ENCODE measurements at regions not wholly inside any gene's neighbourhood (a gene's known extent, or its start where the extent isn't known, plus 50 kb on each side); places are given as distances from the start of the nearest gene placed in this dataset.

DNA sequence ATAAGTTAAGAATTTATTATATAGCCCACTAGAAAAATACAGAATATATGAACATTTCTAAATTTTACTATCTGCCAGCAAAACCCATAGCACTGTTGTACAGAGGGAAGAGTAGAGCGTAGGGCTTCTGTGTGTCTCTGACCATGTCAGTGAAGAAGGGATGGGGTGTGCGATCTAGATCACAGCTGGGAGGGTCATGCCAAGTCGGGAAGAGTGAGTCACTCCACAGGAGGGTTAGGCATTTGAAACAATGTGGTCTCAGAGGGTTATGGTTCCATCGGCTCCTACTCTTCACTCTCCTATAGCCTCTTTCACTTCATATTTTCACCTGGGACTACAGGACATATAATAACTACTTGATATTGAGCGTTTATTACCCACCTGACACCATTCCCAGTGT is 185.1 kb upstream of the DDHD1 start:
- no peak for DNase-seq

DNA sequence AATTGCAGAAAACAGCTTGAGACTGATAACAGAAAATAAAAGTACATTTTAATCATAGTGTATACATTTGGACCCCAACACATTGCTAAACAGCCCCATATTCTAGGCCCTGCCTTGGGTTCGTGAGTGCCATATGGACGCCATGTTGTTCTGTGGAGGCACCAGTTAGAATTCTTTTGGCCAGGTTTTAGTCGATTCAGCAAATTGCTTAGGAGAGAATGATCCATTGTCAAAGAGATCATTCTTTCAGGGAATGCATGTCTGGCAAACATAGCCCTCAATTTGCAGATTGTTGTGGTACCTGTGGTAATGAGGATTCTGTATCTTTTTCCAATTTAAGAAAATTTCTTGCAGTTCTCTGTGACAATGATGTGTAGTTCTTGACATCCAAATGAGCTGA is 183.6 kb upstream of the DDHD1 start:
- no peak for DNase-seq

DNA sequence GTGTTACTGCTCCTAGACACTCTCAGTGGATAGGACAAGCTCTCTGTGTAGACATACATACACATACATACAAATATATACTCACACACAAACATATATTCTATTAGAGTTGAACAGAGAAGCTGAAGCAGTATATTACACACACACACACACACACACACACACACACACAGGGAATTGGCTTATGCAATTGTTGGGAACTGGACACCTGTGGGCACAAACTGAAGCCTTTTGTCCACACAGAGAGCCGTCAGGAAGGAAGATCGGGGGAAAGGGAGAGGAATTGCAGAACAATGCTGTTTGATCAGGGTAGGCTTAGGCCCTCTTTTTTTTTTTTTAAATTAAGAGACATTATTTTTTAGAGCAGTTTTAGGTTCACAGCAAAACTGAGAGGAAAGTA is 180.7 kb upstream of the DDHD1 start:
- DNase-seq, result no peak

DNA sequence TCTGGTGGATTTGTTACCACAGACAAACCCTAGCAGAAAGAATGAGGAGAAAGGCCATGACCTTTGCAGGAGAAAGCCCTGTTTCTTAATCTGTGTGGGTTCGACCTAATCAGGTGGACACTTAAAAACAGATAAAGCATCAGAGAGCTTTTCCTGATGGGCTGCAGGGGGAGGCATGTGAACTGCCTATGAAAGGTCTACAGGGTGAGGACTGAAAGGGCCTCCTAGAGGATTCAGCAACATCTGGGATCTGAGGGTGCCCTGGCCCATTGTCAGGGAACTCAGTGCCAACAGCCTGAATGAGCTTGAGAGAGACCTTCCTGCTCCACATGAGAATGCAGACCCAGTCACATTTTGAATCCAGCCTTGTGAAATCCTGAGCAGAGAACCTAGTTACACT is 178.8 kb upstream of the DDHD1 start:
- no peak for DNase-seq

DNA sequence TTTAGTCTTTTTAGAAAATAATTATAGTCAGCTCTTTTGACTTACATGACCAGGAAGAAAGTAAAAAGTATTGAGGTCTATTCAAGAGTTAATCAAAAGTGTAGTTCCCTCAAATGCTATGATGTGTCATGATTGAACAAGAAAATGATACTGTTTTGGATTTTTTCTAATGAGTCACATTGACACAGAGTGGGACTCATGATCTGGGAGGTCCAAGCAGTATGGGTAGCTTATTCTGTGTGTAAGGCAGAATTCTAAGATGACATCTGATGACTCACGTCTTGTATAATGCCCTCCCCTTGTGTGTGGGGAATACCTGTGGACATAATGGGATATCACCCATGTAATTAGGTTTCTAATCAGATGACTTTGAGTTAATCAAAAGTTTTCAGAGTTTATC is 178.1 kb upstream of the DDHD1 start:
- DNase-seq, result no peak

DNA sequence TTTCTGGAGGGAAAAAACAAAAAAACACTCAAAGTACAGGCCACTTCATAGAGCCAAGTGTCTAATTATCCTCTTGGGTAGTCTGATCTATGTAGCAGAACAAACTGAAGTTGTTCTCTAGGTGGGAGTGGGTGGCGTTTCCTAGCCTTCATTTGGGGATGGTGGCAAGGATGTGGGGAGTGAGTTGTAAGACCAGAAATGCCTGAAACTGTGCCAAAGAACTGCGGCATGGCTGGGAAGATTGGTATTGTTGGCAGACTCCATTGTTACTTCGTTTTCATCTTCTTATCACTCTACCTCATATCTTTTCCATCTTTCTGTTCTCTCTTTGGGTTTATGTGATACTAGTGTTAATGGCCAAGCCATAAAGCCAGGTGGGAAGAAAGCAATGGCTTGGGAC is 177.3 kb upstream of the DDHD1 start:
- DNase-seq, result no peak

DNA sequence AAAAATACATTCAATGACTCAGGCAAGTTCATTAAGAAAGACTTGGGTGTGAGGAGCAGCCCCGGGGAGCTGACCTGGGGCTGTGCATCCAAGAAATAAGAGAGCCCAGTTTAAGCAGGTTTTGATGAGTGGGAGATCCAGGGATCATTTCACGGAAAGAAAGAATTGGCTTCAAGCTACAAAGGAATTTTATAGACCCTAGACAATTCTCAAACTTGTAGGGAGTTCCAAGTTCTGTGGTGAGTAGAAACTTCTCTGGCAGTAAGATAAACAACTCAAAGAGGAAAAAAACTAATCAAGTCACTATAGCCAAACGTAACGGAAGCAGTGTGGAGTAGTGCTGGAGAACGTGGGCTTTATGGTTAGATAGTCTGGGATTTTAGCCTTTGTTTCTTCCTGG is 175.7 kb upstream of the DDHD1 start:
- DNase-seq, result no peak

DNA sequence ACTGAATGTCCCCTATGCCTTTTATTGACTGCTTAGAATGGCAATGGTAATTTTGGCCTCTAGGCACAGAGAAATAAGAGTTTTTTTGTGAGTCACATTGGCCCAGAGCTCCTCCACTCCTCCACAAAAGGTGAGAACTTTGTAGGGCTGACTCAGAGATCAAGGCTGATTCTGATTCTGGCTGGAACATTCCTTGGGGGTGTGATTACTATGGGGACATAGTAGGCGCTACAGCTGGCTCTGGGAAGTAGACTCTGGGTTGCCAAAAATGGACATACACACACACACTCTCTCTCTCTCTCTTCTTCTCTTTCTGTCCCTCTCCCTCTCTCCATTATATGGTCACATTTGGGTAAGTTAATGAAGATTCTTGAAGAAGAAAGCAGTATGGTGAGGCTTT is 174.6 kb upstream of the DDHD1 start:
- no peak for DNase-seq

DNA sequence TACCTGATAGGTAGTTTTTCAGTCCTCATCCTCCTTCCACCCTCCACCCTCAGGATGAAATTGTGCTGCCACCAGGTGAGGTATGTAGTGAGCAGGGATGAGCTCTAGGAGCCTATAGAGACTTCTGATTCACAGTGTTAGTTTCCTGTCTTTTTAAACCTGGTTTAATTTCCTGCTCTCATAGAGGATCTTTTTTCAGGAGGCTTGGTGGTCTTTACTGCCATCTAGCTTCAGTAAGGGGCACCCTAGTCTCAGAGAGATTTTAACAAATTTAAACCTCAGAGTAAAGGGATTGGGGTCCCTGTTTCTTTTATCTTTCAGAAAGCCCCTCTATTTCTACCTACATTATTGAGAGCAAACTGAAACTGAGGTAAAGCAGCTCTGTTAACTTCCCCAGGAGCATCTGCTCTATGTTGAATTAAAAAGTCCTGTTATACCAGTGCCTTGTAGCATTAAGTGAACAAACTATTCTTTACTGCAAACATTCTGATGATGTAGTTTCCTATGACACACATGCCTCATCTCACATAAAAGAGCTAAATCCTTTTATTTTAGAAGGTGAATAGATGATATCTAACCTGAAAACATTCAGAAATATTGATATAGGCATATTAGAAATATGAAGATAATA is 172.2 kb upstream of the DDHD1 start:
- no peak for DNase-seq

DNA sequence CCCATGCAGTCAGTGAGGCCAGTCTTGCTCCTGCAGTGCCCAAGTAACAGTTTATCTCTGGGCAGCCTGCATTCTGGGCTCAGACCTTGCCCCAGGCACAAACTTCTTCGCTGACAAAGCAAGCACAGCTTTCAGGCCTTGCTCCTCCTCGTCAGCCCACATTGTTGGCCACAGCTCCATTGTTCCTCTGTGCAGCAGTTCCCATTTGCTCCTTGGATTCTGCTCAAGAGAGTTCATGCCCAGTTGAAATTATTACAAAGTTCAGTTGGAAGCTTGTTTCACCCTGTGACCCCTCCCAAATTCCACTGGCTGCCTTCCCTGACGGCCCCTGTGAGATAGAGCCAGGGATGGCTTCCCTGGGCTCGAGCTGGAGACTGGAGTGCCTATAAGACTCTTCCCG is 163.4 kb upstream of the DDHD1 start:
- no peak for DNase-seq

DNA sequence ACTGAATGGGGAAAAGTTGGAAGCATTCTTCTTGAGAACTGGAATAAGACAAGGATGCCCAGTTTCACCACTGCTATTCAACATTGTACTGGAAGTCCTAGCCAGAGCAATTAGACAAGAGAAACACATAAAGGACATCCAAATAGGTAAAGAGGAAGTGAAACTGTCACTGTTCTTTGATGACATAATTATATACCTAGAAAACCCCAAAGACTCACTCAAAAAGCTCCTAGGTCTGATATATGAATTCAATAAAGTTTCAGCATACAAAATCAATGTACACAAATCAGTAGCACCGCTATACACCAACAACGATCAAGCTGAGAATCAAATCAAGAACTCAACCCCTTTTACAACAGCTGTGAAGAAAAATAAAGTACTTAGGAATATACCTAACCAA is 157.3 kb upstream of the DDHD1 start:
- DNase-seq, result no peak

DNA sequence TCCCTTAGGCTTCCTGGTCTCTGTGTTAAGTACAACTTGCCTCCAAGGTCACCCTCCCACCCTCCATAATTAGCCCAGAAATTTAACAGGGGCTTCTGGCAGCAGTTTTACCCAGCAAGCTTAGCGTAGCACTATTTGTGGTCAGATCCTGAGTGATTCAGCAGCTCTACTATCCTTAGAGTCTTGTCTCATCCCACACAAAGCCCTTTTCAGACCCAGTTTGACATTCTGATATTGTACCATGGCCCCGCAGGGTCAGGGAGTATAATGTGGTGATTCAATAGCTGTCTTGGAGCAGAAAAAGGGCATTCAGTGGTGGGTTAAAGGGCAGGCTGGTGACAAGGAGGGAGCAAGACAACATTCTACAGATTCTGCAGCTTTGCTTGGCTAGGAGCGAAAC is 153.8 kb upstream of the DDHD1 start:
- no peak for DNase-seq

DNA sequence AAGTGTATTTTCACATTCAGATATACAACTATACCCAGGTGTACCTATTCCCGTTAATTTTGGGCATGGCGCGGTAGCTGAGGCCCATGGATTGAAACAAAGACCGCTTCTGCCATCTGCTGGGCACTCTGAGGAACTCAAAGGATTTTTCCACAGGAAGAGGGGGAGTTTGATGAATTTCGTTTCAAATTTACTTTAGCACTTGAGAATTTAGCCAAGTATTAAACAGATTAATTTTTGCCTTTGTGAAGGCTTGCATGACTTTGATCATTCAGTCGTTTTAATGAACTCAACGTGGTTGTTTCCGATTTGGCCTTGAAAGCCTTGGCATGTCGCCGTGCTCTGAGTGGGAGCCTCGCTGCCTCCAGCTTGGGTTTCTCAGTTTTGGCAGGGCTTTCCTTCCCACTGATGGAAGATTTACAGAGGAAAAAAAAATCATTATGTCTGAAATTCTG is 153.2 kb upstream of the DDHD1 start:
- DNase-seq, result no peak

DNA sequence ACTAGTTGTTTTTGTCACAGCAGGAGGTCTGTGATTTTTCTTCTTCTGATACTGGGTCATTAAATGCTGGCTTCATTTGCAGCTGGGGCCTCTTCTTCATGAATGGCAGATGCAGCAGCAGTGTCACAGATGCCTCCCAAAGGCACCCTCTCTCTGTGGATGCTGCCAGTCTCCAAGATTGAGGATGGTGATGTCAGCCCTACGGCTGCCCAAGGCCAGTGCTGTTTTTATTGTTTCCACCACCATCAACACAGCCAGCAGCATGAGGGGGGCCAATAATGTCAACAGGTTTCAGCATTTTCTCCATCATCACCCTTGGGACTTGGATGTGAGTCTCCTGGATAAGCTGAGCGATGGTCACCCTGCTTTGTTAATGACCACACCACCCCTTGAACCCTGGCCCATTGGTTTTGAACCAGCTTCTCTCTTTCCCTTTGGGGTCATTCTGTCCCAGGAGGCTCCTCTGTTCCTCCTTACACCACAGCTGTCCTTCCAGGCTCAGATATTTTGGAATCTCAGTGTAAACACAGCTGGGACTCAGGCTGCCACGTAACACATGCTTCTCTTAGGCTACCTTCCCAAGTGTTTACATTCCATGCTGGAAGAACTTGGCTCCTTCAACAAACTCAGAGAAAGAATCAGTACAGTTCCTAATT is 151.7 kb upstream of the DDHD1 start:
- DNase-seq, result no peak

DNA sequence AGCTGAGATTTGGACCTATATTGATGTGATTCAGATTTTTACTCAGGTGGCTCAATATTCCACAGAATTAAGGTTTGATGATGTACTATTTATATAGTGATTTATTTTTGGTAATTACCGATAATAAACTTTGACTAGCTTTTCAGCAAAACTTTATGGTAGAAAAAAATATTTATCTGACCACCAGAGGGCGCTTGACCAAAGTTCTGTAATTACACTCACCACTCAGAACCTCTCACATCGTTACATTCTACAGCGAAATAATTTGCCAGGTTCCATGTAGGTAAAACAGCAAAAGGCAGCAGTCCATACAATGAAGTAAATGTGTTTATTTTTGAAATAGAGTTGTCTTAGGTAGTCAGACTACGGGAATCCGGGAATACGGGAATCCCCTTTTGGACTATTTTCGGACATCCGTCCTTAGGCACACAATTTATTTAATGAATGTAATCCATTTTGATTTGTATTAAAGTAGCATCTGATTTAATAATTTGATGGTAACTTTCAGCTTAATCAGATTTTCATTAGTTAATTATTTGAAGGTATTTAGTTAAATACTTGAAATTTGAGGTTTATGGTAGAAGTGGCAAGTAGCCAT is 143.0 kb upstream of the DDHD1 start:
- no peak for DNase-seq

DNA sequence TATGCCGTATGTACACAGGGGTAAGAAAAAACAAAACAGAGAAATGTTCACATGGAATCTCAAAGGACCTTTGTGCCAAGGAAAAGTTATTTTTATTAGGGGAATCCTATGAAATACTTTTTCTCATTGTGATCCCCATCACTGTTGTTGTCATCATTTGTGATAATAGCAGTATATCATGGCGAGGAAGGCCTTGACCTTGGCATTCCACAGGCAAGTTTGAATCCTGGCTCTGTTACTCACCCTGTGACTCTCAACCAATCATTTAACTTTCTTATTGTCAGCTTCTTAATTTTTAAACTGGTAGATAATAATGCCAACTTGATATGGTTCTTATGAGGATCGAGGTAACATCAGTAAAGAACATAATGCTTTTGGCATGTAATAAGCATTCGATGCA is 142.2 kb upstream of the DDHD1 start:
- no peak for DNase-seq

DNA sequence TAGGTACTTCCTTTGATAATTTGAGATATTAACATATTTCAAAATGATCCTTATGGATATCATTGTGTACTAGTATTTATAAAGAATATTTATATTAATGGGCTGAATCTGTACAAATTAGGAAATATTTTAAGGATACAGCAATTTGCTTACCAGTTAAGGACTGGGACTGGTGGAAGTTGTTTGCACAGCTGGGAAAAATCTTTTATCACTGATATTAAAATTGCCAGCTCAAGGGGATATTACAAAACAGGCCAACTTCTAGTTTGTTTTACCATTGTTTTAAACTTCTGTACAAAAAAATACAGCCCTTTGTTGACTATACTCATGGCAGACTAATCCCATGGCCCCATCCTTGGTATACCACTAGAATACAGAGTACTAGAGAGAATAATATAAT is 133.2 kb upstream of the DDHD1 start:
- DNase-seq, result no peak

DNA sequence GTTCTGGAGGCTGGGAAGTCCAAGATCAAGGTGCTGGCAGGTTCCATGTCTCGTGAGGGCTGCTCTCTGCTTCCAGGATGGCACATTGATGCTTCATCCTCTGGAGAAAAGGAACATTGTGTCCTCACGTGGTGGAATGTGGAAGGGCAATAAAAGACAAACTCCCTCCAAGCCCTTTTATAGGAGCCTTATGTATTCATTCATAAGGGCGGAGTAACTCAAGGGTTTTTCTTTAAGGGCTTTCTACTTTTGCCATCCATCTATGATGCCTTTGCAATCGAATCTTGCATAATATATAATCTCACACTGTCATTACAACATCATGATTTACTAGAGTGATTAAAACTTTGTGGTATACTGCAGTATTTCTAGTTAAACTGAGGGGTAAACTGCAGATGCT is 132.7 kb upstream of the DDHD1 start:
- DNase-seq, result no peak

DNA sequence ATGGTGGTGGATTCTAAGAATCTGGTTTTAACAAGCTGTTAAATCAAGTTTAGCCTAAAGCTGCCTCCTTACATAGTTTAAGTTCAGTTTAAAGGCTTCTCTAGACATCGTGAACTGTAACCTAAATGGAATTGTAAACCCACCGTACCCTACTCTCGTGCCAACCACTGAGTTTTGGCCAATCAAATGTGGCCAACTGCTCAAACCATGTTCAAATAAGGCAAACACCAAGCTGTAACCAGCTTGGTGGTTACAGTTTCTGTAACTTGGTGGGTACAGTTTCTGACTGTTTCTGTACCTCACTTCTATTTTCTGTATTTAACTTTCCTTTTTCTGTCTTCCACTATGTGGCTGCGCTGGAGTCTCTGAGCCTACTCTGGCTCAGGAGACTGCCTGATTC is 131.9 kb upstream of the DDHD1 start:
- no peak for DNase-seq

DNA sequence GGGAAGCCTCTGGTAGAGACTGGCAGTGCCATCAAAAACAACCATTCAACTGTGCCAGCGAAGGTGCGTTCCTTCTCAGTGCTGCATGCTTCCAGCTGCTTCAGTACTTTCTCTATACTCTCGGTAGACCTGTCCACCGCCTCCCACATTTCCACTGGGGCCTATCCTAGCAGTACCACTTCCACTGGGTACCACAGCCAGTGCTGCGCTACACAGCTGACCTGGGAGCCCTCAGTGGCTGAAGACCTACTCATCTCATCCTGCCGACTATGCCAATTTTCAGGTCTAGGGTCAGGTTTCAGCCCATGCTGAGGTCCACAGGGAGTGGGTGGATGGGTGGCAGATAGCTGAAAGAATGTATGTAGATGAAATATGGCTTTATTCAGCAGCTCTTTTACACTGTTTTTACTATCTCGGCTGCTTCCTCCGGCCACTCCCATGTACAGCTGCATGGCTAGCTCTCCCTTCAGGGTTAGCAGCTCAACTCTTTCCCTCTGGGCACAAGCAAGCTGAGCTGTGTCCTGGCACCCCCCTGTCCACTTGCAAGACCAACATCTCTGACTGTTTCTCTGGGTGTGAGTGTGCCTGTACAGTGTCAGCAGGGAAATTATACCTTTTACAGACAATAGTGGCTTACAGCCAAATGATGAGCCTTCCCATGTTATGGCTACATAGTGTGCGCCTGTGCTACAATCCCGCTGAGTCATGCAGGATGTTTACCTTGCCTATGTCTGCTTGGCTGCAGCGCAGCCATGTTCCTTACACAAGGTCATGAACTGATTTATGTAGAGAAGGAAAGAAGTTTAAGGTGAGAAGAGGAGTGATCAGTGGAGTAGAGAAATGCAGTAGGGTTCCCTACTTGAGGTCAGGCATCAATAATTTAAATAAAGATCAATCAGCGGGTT is 125.7 kb upstream of the DDHD1 start:
- peak; percentile 29 for DNase-seq

DNA sequence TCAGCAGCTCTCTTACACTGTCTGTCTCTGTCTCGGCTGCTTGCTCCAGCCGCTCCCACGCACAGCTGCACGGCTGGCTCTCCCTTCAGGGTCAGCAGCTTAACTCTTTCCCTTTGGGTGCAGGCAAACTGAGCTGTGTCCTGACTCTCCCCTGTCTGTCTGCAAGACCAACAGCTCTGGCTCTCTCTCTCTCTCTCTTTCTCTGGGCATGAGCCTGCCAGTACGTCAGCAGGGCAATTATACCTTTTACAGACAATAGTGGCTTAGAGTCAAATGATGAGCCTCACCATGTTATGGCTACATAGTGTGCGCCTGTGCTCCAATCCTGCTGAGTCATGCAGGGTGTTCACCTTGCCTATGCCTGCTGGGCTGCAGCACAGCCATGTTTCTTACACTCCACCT is 120.5 kb upstream of the DDHD1 start:
- DNase-seq, result no peak

DNA sequence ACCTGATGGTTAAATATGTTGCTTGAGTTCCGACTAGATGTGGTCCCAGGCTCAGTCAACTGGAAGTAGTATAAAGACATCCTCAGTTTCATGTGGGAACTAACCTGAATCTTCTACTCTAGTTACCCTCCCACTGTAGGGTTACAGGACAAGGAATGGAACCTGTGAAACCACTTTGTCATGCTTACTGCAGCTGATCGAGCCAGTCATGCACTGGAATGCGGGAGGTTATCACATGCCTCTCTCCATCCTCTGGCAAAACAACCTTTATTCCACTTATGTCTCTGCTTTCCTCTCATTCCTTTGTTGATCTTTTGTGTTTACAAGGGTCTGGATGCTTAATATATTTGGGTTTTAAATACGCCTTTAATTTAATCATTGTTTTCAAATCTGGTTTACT is 111.9 kb upstream of the DDHD1 start:
- no peak for DNase-seq

DNA sequence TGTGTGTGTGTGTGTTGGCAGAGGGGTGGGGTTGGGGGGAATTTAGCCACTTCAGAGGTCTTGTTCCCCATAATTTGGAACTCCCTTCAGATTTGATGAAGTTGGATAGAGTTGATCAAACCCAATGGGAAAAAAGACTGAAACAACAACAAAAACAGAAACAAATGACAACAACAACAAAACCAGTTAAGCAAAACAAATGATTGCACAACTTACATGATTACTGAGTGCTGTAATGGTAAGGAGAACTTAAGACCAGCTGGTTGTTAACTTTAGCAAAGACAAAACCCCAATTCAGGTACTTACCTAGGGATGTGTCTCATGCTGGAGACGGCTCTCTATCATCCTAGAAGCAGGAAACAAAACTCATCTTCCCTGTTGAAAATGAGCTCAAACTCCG is 107.8 kb upstream of the DDHD1 start:
- DNase-seq, result no peak

DNA sequence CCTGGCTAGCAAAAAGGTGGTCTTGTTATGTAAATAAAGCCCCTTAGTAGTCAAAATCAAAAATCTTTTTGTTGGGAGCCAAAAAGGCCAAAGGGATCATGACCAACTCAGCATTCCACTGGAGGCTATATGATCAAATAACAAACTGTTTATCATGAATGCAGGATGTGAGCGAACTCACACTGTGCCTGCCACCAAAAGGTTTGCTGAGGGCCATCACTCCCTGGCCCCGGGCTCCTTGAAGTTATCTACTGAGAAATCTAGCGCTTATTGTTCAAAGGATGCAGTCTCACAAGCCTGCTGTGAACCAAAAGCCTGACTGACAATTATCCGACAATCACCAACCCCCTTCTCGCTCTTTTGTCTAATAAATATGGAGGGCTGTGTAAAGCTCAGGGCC is 107.2 kb upstream of the DDHD1 start:
- DNase-seq, result no peak

All from DMS153 (cell line).